Kidney epithelial cell (primary cell): ENCODE measurements at regions not wholly inside any gene's neighbourhood (a gene's known extent, or its start where the extent isn't known, plus 50 kb on each side); places are given as distances from the start of the nearest gene placed in this dataset.

Source experiments
- DNase-seq: peaks from one replicate; pipeline ENCODE4 v3.0.0-alpha.2; 2010; ENCODE audit warnings: low read depth
- H3K27me3 ChIP-seq: 2 replicates; pipeline ENCODE4 v1.6.0; 2011; ENCODE audit warnings: low read length; ENCODE audit not compliant: control insufficient read depth, insufficient read depth
- H3K36me3 ChIP-seq: 2 replicates; pipeline ENCODE4 v1.5.1; 2011; ENCODE audit warnings: low read length; ENCODE audit not compliant: control insufficient read depth, insufficient read depth
- H3K4me3 ChIP-seq: 2 replicates; pipeline ENCODE4 v1.5.1; 2011; ENCODE audit warnings: low read depth, mild to moderate bottlenecking, control low read depth, low read length
- CTCF ChIP-seq: IDR thresholded peaks from 2 replicates; pipeline ENCODE4 v1.5.1; 2011; ENCODE audit warnings: mild to moderate bottlenecking, moderate library complexity, low read length, control low read depth, inconsistent platforms; ENCODE audit not compliant: insufficient read depth, poor library complexity, severe bottlenecking

- no peaks in the 10 kb centered on the region for H3K36me3 ChIP-seq
- DNase-seq = no peak
- no peak for TF ChIP-seq CTCF
Observed at GRCh38 chr2:733495-733894, 56.3 kb upstream of the TMEM18 start.

GRCh38 chr2:733001-733400, 55.8 kb upstream of the TMEM18 start:
- no peaks in the 10 kb centered on the region for H3K36me3 ChIP-seq
- DNase-seq = no peak
- TF ChIP-seq CTCF = no peak
- no peak overlapping the region for H3K4me3 ChIP-seq
- H3K27me3 ChIP-seq = no peaks in the 10 kb centered on the region

More at GRCh38 chr2:733495-733894, 56.3 kb upstream of the TMEM18 start:
- no peak overlapping the region for H3K4me3 ChIP-seq
- H3K27me3 ChIP-seq = no peaks in the 10 kb centered on the region

DNA sequence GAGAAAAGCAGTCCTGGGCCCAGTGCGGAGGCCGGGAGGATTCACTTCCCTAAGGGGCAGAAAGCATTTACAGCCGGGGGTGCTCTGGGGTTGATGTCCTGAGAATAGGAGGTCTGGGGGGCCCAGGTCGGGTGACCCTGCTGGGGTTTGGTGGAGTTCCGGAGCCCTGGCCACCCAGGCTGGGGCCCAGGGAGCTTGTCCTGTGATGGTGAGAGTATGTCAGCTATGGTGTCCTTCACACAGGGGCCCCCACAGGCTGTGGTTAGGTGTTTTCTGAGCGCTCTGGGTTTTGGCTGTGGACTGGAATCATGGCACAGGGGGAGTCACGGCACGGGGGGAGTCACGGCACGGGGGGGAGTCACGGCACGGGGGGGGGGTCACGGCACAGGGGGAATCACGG, 54.5 kb upstream of the TMEM18 start:
- DNase-seq = no peak

DNA sequence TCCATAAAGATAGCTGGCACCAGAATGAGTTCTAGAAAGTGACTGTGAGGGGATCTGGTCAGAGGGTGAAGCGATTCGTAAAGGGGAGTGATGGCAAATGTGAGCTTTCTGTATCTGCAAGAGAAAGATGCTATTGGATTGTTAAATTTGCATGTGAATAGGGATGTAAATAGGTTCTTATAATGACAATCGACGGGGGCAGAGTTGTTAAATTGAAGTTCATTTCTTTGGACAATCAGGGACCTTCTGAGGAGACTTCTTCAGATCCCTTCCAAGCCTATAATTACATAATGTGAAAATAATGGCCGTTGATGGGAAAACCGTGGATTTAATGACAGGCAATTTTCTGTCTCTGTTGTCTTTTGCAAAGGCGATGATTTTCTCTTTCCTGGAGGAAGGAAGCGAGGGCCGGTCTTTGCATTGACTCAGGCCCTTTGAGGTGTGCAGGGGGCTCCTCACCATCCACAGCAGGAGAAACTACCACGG, 52.2 kb upstream of the TMEM18 start:
- Histone ChIP-seq H3K36me3 (no peaks in the 10 kb centered on the region), H3K27me3 (no peaks in the 10 kb centered on the region), H3K4me3 (no peak overlapping the region)
- DNase-seq = no peak
- no peak for TF ChIP-seq CTCF

More for the DNA sequence above, 54.5 kb upstream of the TMEM18 start:
- Histone ChIP-seq H3K36me3 (no peaks in the 10 kb centered on the region), H3K27me3 (no peaks in the 10 kb centered on the region), H3K4me3 (no peak overlapping the region)
- TF ChIP-seq CTCF = no peak

DNA sequence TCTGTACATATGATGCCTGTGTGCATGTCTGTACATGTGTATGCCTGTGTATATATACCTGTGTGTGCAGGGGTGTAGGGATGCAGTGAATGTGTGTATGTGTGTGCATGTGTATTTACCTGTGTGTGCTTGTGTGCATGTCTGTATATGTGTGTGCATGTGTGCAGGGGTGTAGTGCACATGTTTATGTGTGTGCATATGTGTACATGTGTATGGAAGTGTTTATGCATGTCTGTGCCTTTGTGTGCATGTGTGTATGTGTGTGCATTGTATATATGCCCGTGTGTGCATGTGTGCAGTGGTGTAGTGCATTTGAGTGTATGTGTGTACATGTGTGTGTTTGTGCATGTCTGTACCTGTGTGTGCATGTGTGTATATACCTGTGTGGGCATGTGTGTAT, 51.0 kb upstream of the TMEM18 start:
- DNase-seq = no peak
- H3K4me3 ChIP-seq = no peak overlapping the region
- H3K27me3 ChIP-seq = peaks cover 2% of the 10 kb centered on the region
- H3K36me3 ChIP-seq = no peaks in the 10 kb centered on the region
- no peak for TF ChIP-seq CTCF

DNA sequence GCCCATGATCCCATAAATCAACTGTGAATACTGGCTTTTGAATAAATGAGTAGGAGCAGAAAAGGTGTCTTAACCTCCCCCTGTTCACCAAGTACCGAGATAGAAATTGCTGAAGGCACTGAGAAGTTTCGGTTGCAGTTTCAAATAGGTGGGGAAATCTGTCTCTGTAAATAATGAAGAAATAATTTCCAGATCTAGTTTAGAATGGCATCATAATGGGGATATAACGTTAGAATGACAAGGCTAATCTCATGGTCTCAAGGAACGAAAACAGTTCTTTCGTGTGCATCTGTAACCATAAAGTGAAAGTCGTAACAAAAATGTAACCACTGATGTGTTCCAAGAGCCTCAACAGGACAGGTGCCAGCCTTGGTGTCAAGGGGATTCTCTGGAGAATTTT, 49.9 kb upstream of the TMEM18 start:
- H3K4me3 ChIP-seq = no peak overlapping the region
- no peak for DNase-seq
- H3K27me3 ChIP-seq = peaks cover 2% of the 10 kb centered on the region
- no peaks in the 10 kb centered on the region for H3K36me3 ChIP-seq
- no peak for TF ChIP-seq CTCF
